ENCODE measurements at regions not wholly inside any gene's neighbourhood (a gene's known extent, or its start where the extent isn't known, plus 50 kb on each side); places are given as distances from the start of the nearest gene placed in this dataset.

DNA sequence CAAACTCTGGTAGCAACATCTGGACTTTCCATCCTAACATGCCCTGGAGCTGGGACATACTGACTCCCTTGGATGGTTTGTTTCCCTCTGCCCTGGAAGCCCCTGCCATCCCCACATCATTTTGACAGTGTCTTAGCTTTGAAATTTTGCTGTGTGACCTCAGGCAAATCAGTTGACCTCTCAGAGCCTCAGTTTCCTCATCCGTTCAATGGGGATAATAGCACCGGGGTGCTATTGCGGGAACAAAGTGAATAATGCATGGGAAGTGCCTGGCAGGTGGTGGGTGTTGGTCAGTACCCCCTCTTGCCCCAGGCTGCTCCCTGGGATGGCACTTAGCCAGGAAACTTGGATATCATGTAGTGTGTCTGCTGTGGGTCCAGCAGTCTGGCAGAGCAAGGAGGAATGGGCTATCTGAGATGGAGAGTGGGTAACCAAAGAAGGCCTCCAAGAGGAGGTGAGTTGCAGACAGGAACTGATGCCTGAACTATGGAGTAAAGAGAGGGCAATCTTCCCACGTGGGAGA is 88.6 kb downstream of the MRPL14 start:
- Histone ChIP-seq H3K27ac (ENCODE audit: insufficient read length, low read depth, low read length) (no peak overlapping the region), H2BK5ac (ENCODE audit: insufficient read length, low read length) (no peak overlapping the region), H2AFZ (ENCODE audit: low read length) (no peak overlapping the region), H4K91ac (ENCODE audit: insufficient read length, low read depth, low read length) (no peak overlapping the region), H2BK12ac (ENCODE audit: insufficient read length, low read depth, low read length) (no peak overlapping the region), H3K4me2 (ENCODE audit: insufficient read depth, insufficient read length, low read length) (no peak overlapping the region), H4K8ac (replicated peaks; ENCODE audit: insufficient read length, low read depth, low read length) (no peak overlapping the region), H2AK5ac (ENCODE audit: insufficient read length, low read length) (no peak overlapping the region), H3K79me1 (ENCODE audit: insufficient read depth, low read depth, low read length, poor library complexity, severe bottlenecking) (no peaks in the 10 kb centered on the region), H3K9ac (ENCODE audit: extremely low read depth, insufficient read length, low read length) (no peak overlapping the region), H2BK15ac (ENCODE audit: low read depth, low read length) (no peak overlapping the region), H3K56ac (ENCODE audit: insufficient read length, low read depth, low read length) (no peak overlapping the region), H3K14ac (ENCODE audit: insufficient read depth, low read length) (no peak overlapping the region), H3K4ac (ENCODE audit: low read depth, low read length) (no peak overlapping the region), H4K20me1 (ENCODE audit: control insufficient read depth, insufficient read depth, insufficient read length) (no peaks in the 10 kb centered on the region), H3K9me3 (ENCODE audit: control insufficient read depth, low read depth, low read length) (no peaks in the 10 kb centered on the region), H4K5ac (ENCODE audit: insufficient read length, low read depth, low read length) (no peak overlapping the region), H3T11ph (ENCODE audit: low read length) (no peak overlapping the region), H3K79me2 (ENCODE audit: insufficient read depth, low read length) (no peaks in the 10 kb centered on the region), H3K4me1 (ENCODE audit: insufficient read depth, low read length) (peaks cover 10% of the 10 kb centered on the region; the same call in 1 of the 2 replicates), H3K23me2 (ENCODE audit: insufficient read length, low read depth, low read length, poor library complexity, severe bottlenecking) (no peaks in the 10 kb centered on the region), H3K23ac (ENCODE audit: insufficient read length, low read depth, low read length) (no peak overlapping the region), H2BK120ac (ENCODE audit: low read depth, low read length, poor library complexity, severe bottlenecking) (no peak overlapping the region), H3K18ac (ENCODE audit: insufficient read length, low read depth, low read length) (no peak overlapping the region), H2BK20ac (ENCODE audit: low read depth, low read length, poor library complexity, severe bottlenecking) (no peak overlapping the region), H3K27me3 (ENCODE audit: insufficient read depth, low read length) (no peaks in the 10 kb centered on the region)
- H3K36me3 Mint-ChIP-seq (ENCODE audit: insufficient read depth in 1 of 3, low read depth in 3 of 3): no peaks in the 10 kb centered on the region
- no peak for DNase-seq
- no CpG with 5 or more reads among the region's 4 CpGs for WGBS (ENCODE audit: extremely low coverage, insufficient read length, low lambda C conversion rate)
- H3K27me3 Mint-ChIP-seq (ENCODE audit: low read depth): no peaks in the 10 kb centered on the region
- H3K27ac Mint-ChIP-seq: peak overlapping the region; percentile 1 to 68 (median 24); a peak in 2 of 7 replicates
- no peaks in the 10 kb centered on the region; a peak in 1 of 5 replicates for H3K9me3 Mint-ChIP-seq
- H3K4me1 Mint-ChIP-seq: peaks cover 44 to 51% of the 10 kb centered on the region in 2 experiments
- TF ChIP-seq, protein P1, sequence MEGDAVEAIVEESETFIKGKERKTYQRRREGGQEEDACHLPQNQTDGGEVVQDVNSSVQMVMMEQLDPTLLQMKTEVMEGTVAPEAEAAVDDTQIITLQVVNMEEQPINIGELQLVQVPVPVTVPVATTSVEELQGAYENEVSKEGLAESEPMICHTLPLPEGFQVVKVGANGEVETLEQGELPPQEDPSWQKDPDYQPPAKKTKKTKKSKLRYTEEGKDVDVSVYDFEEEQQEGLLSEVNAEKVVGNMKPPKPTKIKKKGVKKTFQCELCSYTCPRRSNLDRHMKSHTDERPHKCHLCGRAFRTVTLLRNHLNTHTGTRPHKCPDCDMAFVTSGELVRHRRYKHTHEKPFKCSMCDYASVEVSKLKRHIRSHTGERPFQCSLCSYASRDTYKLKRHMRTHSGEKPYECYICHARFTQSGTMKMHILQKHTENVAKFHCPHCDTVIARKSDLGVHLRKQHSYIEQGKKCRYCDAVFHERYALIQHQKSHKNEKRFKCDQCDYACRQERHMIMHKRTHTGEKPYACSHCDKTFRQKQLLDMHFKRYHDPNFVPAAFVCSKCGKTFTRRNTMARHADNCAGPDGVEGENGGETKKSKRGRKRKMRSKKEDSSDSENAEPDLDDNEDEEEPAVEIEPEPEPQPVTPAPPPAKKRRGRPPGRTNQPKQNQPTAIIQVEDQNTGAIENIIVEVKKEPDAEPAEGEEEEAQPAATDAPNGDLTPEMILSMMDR (conservative IDR thresholded peaks at IDR 0.05): no peak
- no peak overlapping the region for H3K4me3 Mint-ChIP-seq
